Kidney (tissue), 13 donors: ENCODE measurements at regions not wholly inside any gene's neighbourhood (a gene's known extent, or its start where the extent isn't known, plus 50 kb on each side); places are given as distances from the start of the nearest gene placed in this dataset.

Experiments used
- DNase-seq, 5 donors: peaks; one replicate each; pipeline ENCODE4 v3.0.0-alpha.2; 2013 to 2020
- FAIRE-seq: peaks from 2 replicates; lab custom pipeline; 2012; peaks lifted over from hg19 to GRCh38; lab: Jason Lieb, UNC
- H3K27ac ChIP-seq, 2 donors: one replicate each; pipeline ENCODE4 v1.7.0; 2013; ENCODE audit warnings: low read depth in 2 of 2, low read length in 2 of 2, inconsistent platforms in 1 of 2
- H3K27me3 ChIP-seq: one replicate; pipeline ENCODE4 v1.7.1; 2013; ENCODE audit warnings: low read length, inconsistent platforms; ENCODE audit not compliant: control insufficient read depth, insufficient read depth
- H3K36me3 ChIP-seq, 3 donors: one replicate each; pipeline versions ENCODE4 v1.7.0 to v1.7.1; 2013; ENCODE audit warnings: low read length in 3 of 3, control low read depth in 1 of 3, inconsistent platforms in 1 of 3; ENCODE audit not compliant: insufficient read depth in 3 of 3, control insufficient read depth in 2 of 3
- H3K4me1 ChIP-seq, 3 donors: one replicate each; pipeline versions ENCODE4 v1.7.0 to v1.7.1; 2013; ENCODE audit warnings: low read length in 3 of 3, inconsistent platforms in 1 of 3, low read depth in 1 of 3; ENCODE audit not compliant: control insufficient read depth in 2 of 3, insufficient read depth in 2 of 3
- H3K4me3 ChIP-seq, 3 donors: one replicate each; pipeline versions ENCODE4 v1.7.0 to v1.8.1; 2013; ENCODE audit warnings: low read length in 3 of 3, control low read depth in 1 of 3, inconsistent platforms in 1 of 3
- H3K9ac ChIP-seq, 3 donors: one replicate each; pipeline versions ENCODE4 v1.7.0 to v1.7.1; 2013; ENCODE audit warnings: low read length in 3 of 3, control low read depth in 1 of 3, inconsistent platforms in 1 of 3
- H3K9me3 ChIP-seq, 3 donors: one replicate each; pipeline versions ENCODE4 v1.7.0 to v1.7.1; 2013; ENCODE audit warnings: low read length in 3 of 3, control low read depth in 1 of 3, inconsistent platforms in 1 of 3; ENCODE audit not compliant: control insufficient read depth in 2 of 3, insufficient read depth in 1 of 3
- CTCF ChIP-seq: IDR thresholded peaks from 3 replicates; pipeline ENCODE4 v1.5.1; 2012; ENCODE audit warnings: mild to moderate bottlenecking, moderate library complexity, borderline replicate concordance; ENCODE audit not compliant: insufficient read depth; ENCODE audit errors: extremely low read depth
- intact Hi-C: fragments of 100-400 bp; cut with DNase I; formaldehyde crosslinking; loops from one replicate; pipeline ENCODE4 v1.11.1; 2022
- donor health status: control.
- donor health status: control.
- donor health status: control.
- donor health status: control.
- donor health status: control.
- donor health status: DM: yes; HTN: yes; CAD: no.
- donor health status: Normal renal cell carcinoma (clear cell type).

- Histone ChIP-seq H3K9me3 (no peaks in the 10 kb centered on the region), H3K9ac (no peak overlapping the region), H3K27me3 (no peaks in the 10 kb centered on the region), H3K36me3 (no peaks in the 10 kb centered on the region), H3K4me1 (no peaks in the 10 kb centered on the region), H3K4me3 (no peak overlapping the region), H3K27ac (no peak overlapping the region)
- intact Hi-C loops = no loop called here
- no peak for FAIRE-seq
- no peak for DNase-seq
- no peak for TF ChIP-seq CTCF
These were observed 394.9 kb upstream of the PABPC5 start for GRCh38 chrX:91039777-91040176.

- no peak for FAIRE-seq
- intact Hi-C loops = no loop called here
- H3K36me3 ChIP-seq = no peaks in the 10 kb centered on the region
- H3K9ac ChIP-seq = no peak overlapping the region
- H3K9me3 ChIP-seq = no peaks in the 10 kb centered on the region
- no peak for TF ChIP-seq CTCF
- H3K4me3 ChIP-seq = no peak overlapping the region
- H3K27ac ChIP-seq = no peak overlapping the region
- H3K4me1 ChIP-seq = no peaks in the 10 kb centered on the region
- DNase-seq = no peak
- H3K27me3 ChIP-seq = no peaks in the 10 kb centered on the region
These were observed 368.5 kb upstream of the PABPC5 start for GRCh38 chrX:91066104-91066503.

GRCh38 chrX:91079342-91080114 is 355.1 kb upstream of the PABPC5 start:
- DNase-seq (no peak), FAIRE-seq (no peak)
- H3K36me3 ChIP-seq = no peaks in the 10 kb centered on the region

More at GRCh38 chrX:91079342-91080114, 355.1 kb upstream of the PABPC5 start:
- intact Hi-C loops = no loop called here
- no peaks in the 10 kb centered on the region for H3K4me1 ChIP-seq
- no peak overlapping the region for H3K4me3 ChIP-seq
- no peaks in the 10 kb centered on the region for H3K9me3 ChIP-seq
- no peaks in the 10 kb centered on the region for H3K27me3 ChIP-seq
- no peak for TF ChIP-seq CTCF
- no peak overlapping the region for H3K9ac ChIP-seq
- H3K27ac ChIP-seq = no peak overlapping the region
